SJCRH30 (cell line): ENCODE measurements at regions not wholly inside any gene's neighbourhood (a gene's known extent, or its start where the extent isn't known, plus 50 kb on each side); places are given as distances from the start of the nearest gene placed in this dataset.

ENCODE experiments used
- DNase-seq, 2 experiments: peaks; one replicate each; pipeline ENCODE4 v3.0.0-alpha.2; 2015 to 2020
- H3K27ac ChIP-seq: fragments of 250-450 bp; sonication (Bioruptor Pico); 2 replicates; pipeline ENCODE4 v1.5.1; 2020; ENCODE audit warnings: mild to moderate bottlenecking, moderate library complexity
- H3K27me3 ChIP-seq: fragments of 250-450 bp; sonication (Bioruptor Pico); 2 replicates; pipeline ENCODE4 v1.5.1; 2020; ENCODE audit warnings: mild to moderate bottlenecking, moderate library complexity
- H3K36me3 ChIP-seq: fragments of 250-450 bp; sonication (Bioruptor Pico); 2 replicates; pipeline ENCODE4 v1.5.1; 2020; ENCODE audit warnings: mild to moderate bottlenecking, moderate library complexity
- H3K4me1 ChIP-seq: fragments of 250-450 bp; sonication (Bioruptor Pico); 2 replicates; pipeline ENCODE4 v1.5.1; 2020; ENCODE audit warnings: mild to moderate bottlenecking, moderate library complexity
- H3K4me3 ChIP-seq: fragments of 250-450 bp; sonication (Bioruptor Pico); 2 replicates; pipeline ENCODE4 v1.5.1; 2020; ENCODE audit warnings: mild to moderate bottlenecking, moderate library complexity
- H3K9me3 ChIP-seq: fragments of 250-450 bp; sonication (Bioruptor Pico); replicated peaks from 2 replicates; pipeline ENCODE4 v1.5.1; 2020; ENCODE audit warnings: mild to moderate bottlenecking, moderate library complexity

GRCh38 chr6:40295251-40295950 lies 291.8 kb downstream of the LRFN2 start:
- H3K9me3 ChIP-seq = no peaks in the 10 kb centered on the region

DNA sequence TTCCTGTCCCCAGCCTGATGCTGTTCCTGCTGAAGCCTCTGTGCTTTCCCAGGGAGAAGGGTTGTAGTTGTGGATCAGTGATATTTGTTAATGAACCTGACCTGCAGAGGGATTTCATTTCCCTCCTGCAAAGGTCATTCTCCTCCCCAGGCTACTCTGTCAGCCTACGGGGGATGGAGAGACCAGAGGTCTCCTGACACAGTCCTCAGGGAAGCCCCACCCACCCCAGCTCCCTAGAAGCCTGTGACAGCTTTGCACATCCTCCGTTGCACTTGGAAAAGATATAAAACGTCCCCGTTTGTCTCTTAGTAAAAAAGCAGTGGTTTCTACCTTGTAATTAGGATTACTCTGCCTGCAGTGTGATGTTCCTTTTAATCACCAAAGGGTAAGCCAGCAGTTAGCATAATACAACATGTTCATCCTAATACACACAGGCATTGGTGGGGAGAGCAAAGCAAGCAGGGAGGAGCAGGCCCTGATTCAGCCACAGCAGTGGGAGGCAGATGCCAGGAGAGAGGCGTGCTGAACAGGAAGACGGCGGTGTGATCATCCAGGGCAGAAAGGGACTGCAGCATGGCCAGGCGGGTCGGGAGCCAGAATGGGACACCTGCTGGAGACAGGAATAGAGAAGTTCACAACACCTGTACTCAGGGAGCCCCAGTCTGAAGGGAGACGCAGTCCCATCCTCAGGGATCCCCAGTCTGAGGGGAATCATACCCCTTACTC lies 293.5 kb downstream of the LRFN2 start:
- Histone ChIP-seq H3K9me3 (no peaks in the 10 kb centered on the region), H3K36me3 (no peaks in the 10 kb centered on the region), H3K4me3 (no peak overlapping the region), H3K27ac (no peak overlapping the region), H3K27me3 (no peaks in the 10 kb centered on the region), H3K4me1 (no peaks in the 10 kb centered on the region)
- DNase-seq = no peak

More at GRCh38 chr6:40295251-40295950, 291.8 kb downstream of the LRFN2 start:
- no peaks in the 10 kb centered on the region for H3K36me3 ChIP-seq
- H3K4me1 ChIP-seq = no peaks in the 10 kb centered on the region
- peak in 1 of 2 experiments; percentile 9 for DNase-seq
- H3K27ac ChIP-seq = no peak overlapping the region
- no peaks in the 10 kb centered on the region for H3K27me3 ChIP-seq
- no peak overlapping the region for H3K4me3 ChIP-seq

DNA sequence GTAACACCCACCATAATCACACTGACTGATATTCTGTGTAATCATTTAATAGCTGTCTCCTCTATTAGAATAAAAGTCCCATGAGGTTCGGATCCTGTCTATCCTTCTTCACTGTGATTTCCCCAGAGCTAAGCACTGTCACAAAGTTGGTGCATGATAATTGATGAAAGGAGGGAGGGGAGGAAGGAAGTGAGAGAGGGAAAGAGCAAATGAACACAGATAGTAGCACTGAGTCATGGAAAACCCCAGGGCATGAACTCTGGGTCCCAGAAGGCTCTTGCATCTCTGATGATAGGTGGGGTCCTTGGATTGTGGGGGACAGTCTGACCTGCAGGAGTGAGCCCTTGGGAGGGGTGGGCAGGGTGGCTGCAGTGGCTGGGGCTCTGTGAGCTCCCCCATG lies 294.1 kb downstream of the LRFN2 start:
- no peak for DNase-seq

DNA sequence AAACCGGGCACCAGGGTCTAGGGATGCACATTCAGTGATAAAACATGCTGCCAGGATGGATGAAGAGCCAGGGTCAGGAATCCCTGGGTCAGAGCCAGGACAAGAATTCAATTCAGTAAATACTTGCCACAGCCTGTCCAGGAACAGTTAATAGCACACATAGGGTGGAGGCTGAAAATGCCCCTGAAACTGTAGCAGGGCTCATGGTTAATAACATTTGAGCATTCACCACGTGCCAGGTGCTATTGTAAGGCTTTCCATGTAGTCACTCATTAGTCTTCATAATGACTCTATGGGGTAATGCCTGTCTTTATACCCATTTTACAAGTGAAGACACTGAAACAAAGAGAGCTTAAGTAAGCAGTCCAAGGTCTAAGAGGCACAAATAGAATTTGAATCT lies 296.3 kb downstream of the LRFN2 start:
- Histone ChIP-seq H3K36me3 (no peaks in the 10 kb centered on the region), H3K27me3 (no peaks in the 10 kb centered on the region), H3K4me1 (no peaks in the 10 kb centered on the region), H3K4me3 (no peak overlapping the region), H3K9me3 (no peaks in the 10 kb centered on the region), H3K27ac (no peak overlapping the region)
- DNase-seq = no peak

More for the DNA sequence above, 294.1 kb downstream of the LRFN2 start:
- Histone ChIP-seq H3K4me1 (no peaks in the 10 kb centered on the region), H3K27ac (no peak overlapping the region), H3K9me3 (no peaks in the 10 kb centered on the region), H3K4me3 (no peak overlapping the region), H3K36me3 (no peaks in the 10 kb centered on the region), H3K27me3 (no peaks in the 10 kb centered on the region)

GRCh38 chr6:40288919-40289318 lies 298.2 kb downstream of the LRFN2 start:
- Histone ChIP-seq H3K9me3 (no peaks in the 10 kb centered on the region), H3K4me1 (no peaks in the 10 kb centered on the region), H3K27ac (no peak overlapping the region), H3K27me3 (no peaks in the 10 kb centered on the region), H3K36me3 (no peaks in the 10 kb centered on the region), H3K4me3 (no peak overlapping the region)
- DNase-seq = no peak

- Histone ChIP-seq H3K27me3 (no peaks in the 10 kb centered on the region; the same call in 1 of the 2 replicates), H3K4me3 (no peak overlapping the region), H3K27ac (no peak overlapping the region), H3K9me3 (no peaks in the 10 kb centered on the region), H3K4me1 (no peaks in the 10 kb centered on the region), H3K36me3 (no peaks in the 10 kb centered on the region)
- no peak for DNase-seq
These were observed 299.8 kb downstream of the LRFN2 start for GRCh38 chr6:40287296-40287850.

DNA sequence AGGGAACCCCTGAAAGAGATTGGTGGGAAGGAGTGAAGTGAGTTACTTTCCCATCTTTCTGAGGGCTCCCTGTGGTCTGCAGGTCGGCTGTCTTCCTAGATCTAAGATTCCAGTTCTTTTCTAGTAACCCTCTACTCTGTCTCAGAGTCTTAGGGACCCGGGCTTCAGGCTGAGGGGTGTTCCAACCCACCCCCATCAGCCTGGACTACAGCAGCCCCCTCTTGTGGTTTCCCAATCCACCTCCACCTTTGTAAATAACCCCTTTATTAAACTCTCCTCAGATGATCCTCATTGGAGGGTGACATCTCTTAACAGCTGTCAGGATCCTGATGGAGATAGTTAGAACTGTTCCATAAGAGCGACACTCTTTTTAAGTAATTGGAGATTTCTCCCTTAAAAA lies 300.4 kb downstream of the LRFN2 start:
- no peaks in the 10 kb centered on the region for H3K4me1 ChIP-seq
- no peak overlapping the region for H3K27ac ChIP-seq
- H3K9me3 ChIP-seq = no peaks in the 10 kb centered on the region
- no peak for DNase-seq
- no peak overlapping the region for H3K4me3 ChIP-seq
- no peaks in the 10 kb centered on the region for H3K36me3 ChIP-seq
- H3K27me3 ChIP-seq = no peaks in the 10 kb centered on the region; the same call in 1 of the 2 replicates

- Histone ChIP-seq H3K9me3 (no peaks in the 10 kb centered on the region), H3K36me3 (no peaks in the 10 kb centered on the region)
These were observed 301.2 kb downstream of the LRFN2 start for GRCh38 chr6:40285996-40286395.

DNA sequence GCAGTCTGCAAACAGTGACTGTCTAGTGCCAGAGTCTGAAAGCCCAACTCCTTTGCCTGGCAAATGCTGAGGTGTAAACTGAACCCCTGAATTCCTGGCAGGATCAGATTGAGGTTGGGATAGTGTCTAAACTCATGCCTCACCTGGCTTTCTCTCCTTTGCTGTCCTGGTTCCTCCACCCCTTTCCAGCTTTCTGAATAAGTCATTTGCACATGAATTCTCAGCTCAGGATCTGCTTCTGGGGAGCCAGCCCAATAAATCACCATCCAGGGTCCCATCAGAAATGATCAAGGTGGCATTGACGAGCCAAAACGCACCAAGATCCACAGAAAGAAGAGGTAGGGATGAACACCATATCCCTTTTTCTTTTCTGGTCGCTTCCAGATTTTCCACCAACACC lies 301.6 kb downstream of the LRFN2 start:
- no peak overlapping the region for H3K27ac ChIP-seq
- no peak for DNase-seq

More at GRCh38 chr6:40285996-40286395, 301.2 kb downstream of the LRFN2 start:
- no peaks in the 10 kb centered on the region; the same call in 1 of the 2 replicates for H3K27me3 ChIP-seq
- H3K4me3 ChIP-seq = no peak overlapping the region
- DNase-seq = no peak
- no peaks in the 10 kb centered on the region for H3K4me1 ChIP-seq
- H3K27ac ChIP-seq = no peak overlapping the region

GRCh38 chr6:40282986-40283385 lies 304.2 kb downstream of the LRFN2 start:
- H3K4me1 ChIP-seq = no peaks in the 10 kb centered on the region
- H3K27me3 ChIP-seq = no peaks in the 10 kb centered on the region; the same call in 1 of the 2 replicates
- no peaks in the 10 kb centered on the region for H3K36me3 ChIP-seq
- no peak overlapping the region for H3K27ac ChIP-seq
- H3K4me3 ChIP-seq = no peak overlapping the region
- no peaks in the 10 kb centered on the region for H3K9me3 ChIP-seq
- no peak for DNase-seq

More for the DNA sequence above, 301.6 kb downstream of the LRFN2 start:
- Histone ChIP-seq H3K36me3 (no peaks in the 10 kb centered on the region), H3K4me1 (no peaks in the 10 kb centered on the region), H3K9me3 (no peaks in the 10 kb centered on the region), H3K27me3 (no peaks in the 10 kb centered on the region; the same call in 1 of the 2 replicates), H3K4me3 (no peak overlapping the region)

- Histone ChIP-seq H3K4me1 (no peaks in the 10 kb centered on the region), H3K4me3 (no peak overlapping the region), H3K9me3 (no peaks in the 10 kb centered on the region), H3K36me3 (no peaks in the 10 kb centered on the region), H3K27ac (no peak overlapping the region), H3K27me3 (no peaks in the 10 kb centered on the region; the same call in 1 of the 2 replicates)
- DNase-seq = no peak
These were observed 305.8 kb downstream of the LRFN2 start for GRCh38 chr6:40281402-40281801.

GRCh38 chr6:40280231-40280630 lies 306.9 kb downstream of the LRFN2 start:
- Histone ChIP-seq H3K27ac (no peak overlapping the region), H3K4me3 (no peak overlapping the region), H3K36me3 (no peaks in the 10 kb centered on the region), H3K9me3 (no peaks in the 10 kb centered on the region), H3K27me3 (no peaks in the 10 kb centered on the region; the same call in 1 of the 2 replicates), H3K4me1 (no peaks in the 10 kb centered on the region)
- DNase-seq = no peak

GRCh38 chr6:40276141-40276540 lies 311.0 kb downstream of the LRFN2 start:
- no peaks in the 10 kb centered on the region for H3K9me3 ChIP-seq
- H3K4me1 ChIP-seq = no peaks in the 10 kb centered on the region
- H3K4me3 ChIP-seq = no peak overlapping the region
- H3K27ac ChIP-seq = no peak overlapping the region
- no peaks in the 10 kb centered on the region for H3K27me3 ChIP-seq
- no peaks in the 10 kb centered on the region for H3K36me3 ChIP-seq
- no peak for DNase-seq

DNA sequence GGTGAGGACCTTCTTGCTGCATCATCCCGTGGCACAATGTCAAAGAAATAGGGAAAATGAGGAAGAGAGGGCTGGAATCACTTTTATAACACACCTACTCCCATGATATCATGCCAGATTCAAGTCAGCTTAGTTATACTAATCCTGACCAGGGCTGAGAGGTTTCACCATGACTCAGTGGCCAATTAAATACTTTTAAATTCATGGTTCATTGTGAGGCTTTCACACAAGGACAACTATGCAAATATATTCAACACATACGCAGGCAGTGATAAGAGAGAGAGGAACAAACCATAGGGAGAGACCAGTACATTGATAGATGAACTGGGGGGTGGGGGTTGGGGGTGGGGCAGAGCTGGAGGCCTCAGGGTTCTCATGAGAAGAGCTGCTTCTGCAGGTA lies 313.1 kb downstream of the LRFN2 start:
- Histone ChIP-seq H3K36me3 (no peaks in the 10 kb centered on the region), H3K4me1 (no peaks in the 10 kb centered on the region), H3K9me3 (no peaks in the 10 kb centered on the region), H3K27me3 (no peaks in the 10 kb centered on the region), H3K27ac (no peak overlapping the region), H3K4me3 (no peak overlapping the region)
- DNase-seq = no peak

- DNase-seq = no peak
- no peaks in the 10 kb centered on the region for H3K9me3 ChIP-seq
- no peaks in the 10 kb centered on the region for H3K4me1 ChIP-seq
- H3K36me3 ChIP-seq = no peaks in the 10 kb centered on the region
- H3K27me3 ChIP-seq = no peaks in the 10 kb centered on the region
- H3K27ac ChIP-seq = no peak overlapping the region
- no peak overlapping the region for H3K4me3 ChIP-seq
These were observed 318.6 kb downstream of the LRFN2 start for GRCh38 chr6:40268614-40269013.
